ENCODE measurements at regions not wholly inside any gene's neighbourhood (a gene's known extent, or its start where the extent isn't known, plus 50 kb on each side); places are given as distances from the start of the nearest gene placed in this dataset.
"Not testable (repeated sequence)": the region's sequence is repeated elsewhere in the genome, so short reads cannot be mapped to it uniquely, and the experiment has no call there.

- no peak for TF ChIP-seq GLIS3 (CRISPR knock-in tag; IDR thresholded peaks at IDR 0.05)
- no peak for TF ChIP-seq CSRNP3 (CRISPR knock-in tag; IDR thresholded peaks at IDR 0.05)
- TF ChIP-seq TCF4 (CRISPR knock-in tag; IDR thresholded peaks at IDR 0.05; ENCODE audit: borderline replicate concordance) = no peak
- TF ChIP-seq PPARA (CRISPR knock-in tag; IDR thresholded peaks at IDR 0.05; ENCODE audit: borderline replicate concordance) = no peak
- no peak for TF ChIP-seq TOX (CRISPR knock-in tag; IDR thresholded peaks at IDR 0.05; ENCODE audit: borderline replicate concordance)
- TF ChIP-seq ZNF565 (CRISPR knock-in tag; conservative IDR thresholded peaks at IDR 0.05; ENCODE audit: low read depth) = no peak
- TF ChIP-seq OSR1 (CRISPR knock-in tag; IDR thresholded peaks at IDR 0.05) = no peak
- TF ChIP-seq ISL1 (CRISPR knock-in tag; IDR thresholded peaks at IDR 0.05) = no peak
Observed at GRCh38 chr3:152151216-152151876, 117.4 kb upstream of the MBNL1 start (continued).

DNA sequence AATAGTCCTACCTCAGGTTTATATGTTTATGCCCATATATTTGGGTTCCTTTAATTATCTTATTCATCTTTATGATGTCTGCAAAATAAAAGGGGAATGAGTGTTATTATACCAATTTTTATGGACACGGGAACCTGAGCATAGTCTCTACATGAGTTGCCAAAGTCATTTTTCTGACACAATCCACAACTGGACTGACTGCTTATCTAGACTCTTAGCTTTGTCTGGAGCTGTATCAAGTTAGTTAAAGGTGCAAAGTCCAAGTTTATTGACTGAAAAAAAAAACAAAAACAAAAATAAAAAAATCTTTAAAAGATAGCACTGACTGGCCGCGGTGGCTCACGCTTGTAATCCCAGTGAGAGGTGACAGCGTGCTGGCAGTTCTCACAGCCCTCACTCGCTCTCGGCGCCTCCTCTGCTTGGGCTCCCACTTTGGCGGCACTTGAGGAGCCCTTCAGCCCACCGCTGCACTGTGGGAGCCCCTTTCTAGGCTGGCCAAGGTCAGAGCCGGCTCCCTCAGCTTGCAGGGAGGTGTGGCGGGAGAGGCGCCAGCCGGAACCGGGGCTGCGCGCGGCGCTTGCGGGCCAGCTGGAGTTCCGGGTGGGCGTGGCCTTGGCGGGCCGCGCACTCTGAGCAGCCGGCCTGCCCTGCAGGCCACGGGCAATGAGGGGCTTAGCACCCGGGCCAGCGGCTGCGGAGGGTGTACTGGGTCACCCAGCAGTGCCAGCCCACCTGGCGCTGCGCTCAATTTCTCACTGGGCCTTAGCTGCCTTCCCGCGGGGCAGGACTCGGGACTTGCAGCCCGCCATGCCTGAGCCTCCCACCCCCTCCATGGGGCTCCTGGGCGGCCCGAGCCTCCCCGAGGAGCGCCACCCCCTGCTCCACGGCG is 116.6 kb upstream of the MBNL1 start:
- peak; percentile 39; the same call in 2 of the 3 replicates for ATAC-seq

- ATAC-seq = not testable (repeated sequence)
Observed at GRCh38 chr3:152153115-152153514, 115.6 kb upstream of the MBNL1 start.

GRCh38 chr3:152155246-152156020 is 113.3 kb upstream of the MBNL1 start:
- ATAC-seq = peak; percentile 59
- TF ChIP-seq TCF4 (CRISPR knock-in tag; IDR thresholded peaks at IDR 0.05; ENCODE audit: borderline replicate concordance) (no peak), RARB (CRISPR knock-in tag; IDR thresholded peaks at IDR 0.05) (no peak), TOX (CRISPR knock-in tag; IDR thresholded peaks at IDR 0.05; ENCODE audit: borderline replicate concordance) (no peak), ZFP30 (CRISPR knock-in tag; IDR thresholded peaks at IDR 0.05) (no peak), ZNF70 (CRISPR knock-in tag; IDR thresholded peaks at IDR 0.05) (no peak), BACH2 (CRISPR knock-in tag; IDR thresholded peaks at IDR 0.05; ENCODE audit: borderline replicate concordance) (no peak), CSRNP3 (CRISPR knock-in tag; IDR thresholded peaks at IDR 0.05) (no peak), ARNTL (CRISPR knock-in tag; IDR thresholded peaks at IDR 0.05; ENCODE audit: borderline replicate concordance, low read depth) (no peak), ZNF565 (CRISPR knock-in tag; conservative IDR thresholded peaks at IDR 0.05; ENCODE audit: low read depth) (no peak), ZC3H10 (CRISPR knock-in tag; IDR thresholded peaks at IDR 0.05) (no peak)
- TF ChIP-seq, protein P1, sequence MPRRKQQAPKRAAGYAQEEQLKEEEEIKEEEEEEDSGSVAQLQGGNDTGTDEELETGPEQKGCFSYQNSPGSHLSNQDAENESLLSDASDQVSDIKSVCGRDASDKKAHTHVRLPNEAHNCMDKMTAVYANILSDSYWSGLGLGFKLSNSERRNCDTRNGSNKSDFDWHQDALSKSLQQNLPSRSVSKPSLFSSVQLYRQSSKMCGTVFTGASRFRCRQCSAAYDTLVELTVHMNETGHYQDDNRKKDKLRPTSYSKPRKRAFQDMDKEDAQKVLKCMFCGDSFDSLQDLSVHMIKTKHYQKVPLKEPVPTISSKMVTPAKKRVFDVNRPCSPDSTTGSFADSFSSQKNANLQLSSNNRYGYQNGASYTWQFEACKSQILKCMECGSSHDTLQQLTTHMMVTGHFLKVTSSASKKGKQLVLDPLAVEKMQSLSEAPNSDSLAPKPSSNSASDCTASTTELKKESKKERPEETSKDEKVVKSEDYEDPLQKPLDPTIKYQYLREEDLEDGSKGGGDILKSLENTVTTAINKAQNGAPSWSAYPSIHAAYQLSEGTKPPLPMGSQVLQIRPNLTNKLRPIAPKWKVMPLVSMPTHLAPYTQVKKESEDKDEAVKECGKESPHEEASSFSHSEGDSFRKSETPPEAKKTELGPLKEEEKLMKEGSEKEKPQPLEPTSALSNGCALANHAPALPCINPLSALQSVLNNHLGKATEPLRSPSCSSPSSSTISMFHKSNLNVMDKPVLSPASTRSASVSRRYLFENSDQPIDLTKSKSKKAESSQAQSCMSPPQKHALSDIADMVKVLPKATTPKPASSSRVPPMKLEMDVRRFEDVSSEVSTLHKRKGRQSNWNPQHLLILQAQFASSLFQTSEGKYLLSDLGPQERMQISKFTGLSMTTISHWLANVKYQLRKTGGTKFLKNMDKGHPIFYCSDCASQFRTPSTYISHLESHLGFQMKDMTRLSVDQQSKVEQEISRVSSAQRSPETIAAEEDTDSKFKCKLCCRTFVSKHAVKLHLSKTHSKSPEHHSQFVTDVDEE (CRISPR knock-in tag; IDR thresholded peaks at IDR 0.05) = no peak
- TF ChIP-seq, protein P2, sequence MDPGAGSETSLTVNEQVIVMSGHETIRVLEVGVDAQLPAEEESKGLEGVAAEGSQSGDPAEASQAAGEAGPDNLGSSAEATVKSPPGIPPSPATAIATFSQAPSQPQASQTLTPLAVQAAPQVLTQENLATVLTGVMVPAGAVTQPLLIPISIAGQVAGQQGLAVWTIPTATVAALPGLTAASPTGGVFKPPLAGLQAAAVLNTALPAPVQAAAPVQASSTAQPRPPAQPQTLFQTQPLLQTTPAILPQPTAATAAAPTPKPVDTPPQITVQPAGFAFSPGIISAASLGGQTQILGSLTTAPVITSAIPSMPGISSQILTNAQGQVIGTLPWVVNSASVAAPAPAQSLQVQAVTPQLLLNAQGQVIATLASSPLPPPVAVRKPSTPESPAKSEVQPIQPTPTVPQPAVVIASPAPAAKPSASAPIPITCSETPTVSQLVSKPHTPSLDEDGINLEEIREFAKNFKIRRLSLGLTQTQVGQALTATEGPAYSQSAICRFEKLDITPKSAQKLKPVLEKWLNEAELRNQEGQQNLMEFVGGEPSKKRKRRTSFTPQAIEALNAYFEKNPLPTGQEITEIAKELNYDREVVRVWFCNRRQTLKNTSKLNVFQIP (CRISPR knock-in tag; IDR thresholded peaks at IDR 0.05; ENCODE audit: borderline replicate concordance, low read depth) = no peak
- TF ChIP-seq, protein P3, sequence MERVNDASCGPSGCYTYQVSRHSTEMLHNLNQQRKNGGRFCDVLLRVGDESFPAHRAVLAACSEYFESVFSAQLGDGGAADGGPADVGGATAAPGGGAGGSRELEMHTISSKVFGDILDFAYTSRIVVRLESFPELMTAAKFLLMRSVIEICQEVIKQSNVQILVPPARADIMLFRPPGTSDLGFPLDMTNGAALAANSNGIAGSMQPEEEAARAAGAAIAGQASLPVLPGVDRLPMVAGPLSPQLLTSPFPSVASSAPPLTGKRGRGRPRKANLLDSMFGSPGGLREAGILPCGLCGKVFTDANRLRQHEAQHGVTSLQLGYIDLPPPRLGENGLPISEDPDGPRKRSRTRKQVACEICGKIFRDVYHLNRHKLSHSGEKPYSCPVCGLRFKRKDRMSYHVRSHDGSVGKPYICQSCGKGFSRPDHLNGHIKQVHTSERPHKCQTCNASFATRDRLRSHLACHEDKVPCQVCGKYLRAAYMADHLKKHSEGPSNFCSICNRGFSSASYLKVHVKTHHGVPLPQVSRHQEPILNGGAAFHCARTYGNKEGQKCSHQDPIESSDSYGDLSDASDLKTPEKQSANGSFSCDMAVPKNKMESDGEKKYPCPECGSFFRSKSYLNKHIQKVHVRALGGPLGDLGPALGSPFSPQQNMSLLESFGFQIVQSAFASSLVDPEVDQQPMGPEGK (CRISPR knock-in tag; IDR thresholded peaks at IDR 0.05; ENCODE audit: borderline replicate concordance) = no peak
